ENCODE measurements at regions not wholly inside any gene's neighbourhood (a gene's known extent, or its start where the extent isn't known, plus 50 kb on each side); places are given as distances from the start of the nearest gene placed in this dataset.

DNA sequence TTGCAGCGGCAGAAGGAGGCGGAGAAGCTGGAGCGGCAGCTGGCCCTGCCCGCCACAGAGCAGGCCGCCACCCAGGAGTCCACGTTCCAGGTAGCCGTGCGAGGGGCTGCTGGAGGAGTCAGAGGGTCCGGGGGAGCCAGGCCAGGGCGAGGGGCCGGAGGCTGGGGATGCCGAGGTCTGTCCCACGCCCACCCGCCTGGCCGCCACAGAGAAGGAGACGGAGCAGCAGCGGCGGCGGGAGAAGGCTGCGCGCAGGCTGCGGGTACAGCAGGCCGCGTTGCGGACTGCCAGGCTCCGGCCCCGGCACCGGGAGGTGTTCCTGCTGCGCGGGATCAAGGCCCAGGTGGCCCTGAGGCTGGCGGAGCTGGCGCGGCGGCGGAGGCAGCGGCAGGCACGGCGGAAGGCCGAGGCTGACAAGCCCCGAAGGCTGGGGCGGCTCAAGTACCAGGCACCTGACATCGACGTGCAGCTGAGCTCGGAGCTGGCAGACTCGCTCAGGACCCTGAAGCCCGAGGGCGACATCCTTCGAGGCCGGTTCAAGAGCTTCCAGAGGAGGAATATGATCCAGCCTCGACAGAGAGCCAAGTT, 625.0 kb downstream of the MCTP2 start:
- H3K9ac ChIP-seq, result no peak overlapping the region
- no peak for DNase-seq
- no peak overlapping the region for H3K27ac ChIP-seq (ENCODE audit: low read depth in 2 of 2, low read length in 1 of 2)
- H3K27me3 ChIP-seq (ENCODE audit: insufficient read depth), result no peaks in the 10 kb centered on the region
- H3K79me2 ChIP-seq (ENCODE audit: insufficient read depth), result no peaks in the 10 kb centered on the region
- ChIA-PET CTCF (no interaction called here), POLR2A (no interaction called here)
- H3K36me3 ChIP-seq (replicated peaks in 1 of 2; ENCODE audit: control insufficient read depth in 1 of 2, insufficient read depth in 2 of 2, low read length in 1 of 2), result no peaks in the 10 kb centered on the region
- H3F3A ChIP-seq (replicated peaks; ENCODE audit: insufficient read depth), result no peaks in the 10 kb centered on the region
- H3K4me2 ChIP-seq, result no peak overlapping the region
- H3K9me3 ChIP-seq, result no peaks in the 10 kb centered on the region; the same call in 1 of the 2 replicates
- no peaks in the 10 kb centered on the region for H3K9me2 ChIP-seq
- no peaks in the 10 kb centered on the region for H3K4me1 ChIP-seq (ENCODE audit: control insufficient read depth in 1 of 2, insufficient read depth in 2 of 2, low read depth in 1 of 2, low read length in 1 of 2)
- no peak overlapping the region for H3K4me3 ChIP-seq (ENCODE audit: low read depth in 2 of 2, low read length in 1 of 2)
- no peak overlapping the region for H2AFZ ChIP-seq (ENCODE audit: low read depth)
- no peaks in the 10 kb centered on the region for H4K20me1 ChIP-seq (ENCODE audit: insufficient read depth)
- TF ChIP-seq, protein P1, sequence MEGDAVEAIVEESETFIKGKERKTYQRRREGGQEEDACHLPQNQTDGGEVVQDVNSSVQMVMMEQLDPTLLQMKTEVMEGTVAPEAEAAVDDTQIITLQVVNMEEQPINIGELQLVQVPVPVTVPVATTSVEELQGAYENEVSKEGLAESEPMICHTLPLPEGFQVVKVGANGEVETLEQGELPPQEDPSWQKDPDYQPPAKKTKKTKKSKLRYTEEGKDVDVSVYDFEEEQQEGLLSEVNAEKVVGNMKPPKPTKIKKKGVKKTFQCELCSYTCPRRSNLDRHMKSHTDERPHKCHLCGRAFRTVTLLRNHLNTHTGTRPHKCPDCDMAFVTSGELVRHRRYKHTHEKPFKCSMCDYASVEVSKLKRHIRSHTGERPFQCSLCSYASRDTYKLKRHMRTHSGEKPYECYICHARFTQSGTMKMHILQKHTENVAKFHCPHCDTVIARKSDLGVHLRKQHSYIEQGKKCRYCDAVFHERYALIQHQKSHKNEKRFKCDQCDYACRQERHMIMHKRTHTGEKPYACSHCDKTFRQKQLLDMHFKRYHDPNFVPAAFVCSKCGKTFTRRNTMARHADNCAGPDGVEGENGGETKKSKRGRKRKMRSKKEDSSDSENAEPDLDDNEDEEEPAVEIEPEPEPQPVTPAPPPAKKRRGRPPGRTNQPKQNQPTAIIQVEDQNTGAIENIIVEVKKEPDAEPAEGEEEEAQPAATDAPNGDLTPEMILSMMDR (IDR thresholded peaks at IDR 0.05), result no peak
- TF ChIP-seq, protein P2, sequence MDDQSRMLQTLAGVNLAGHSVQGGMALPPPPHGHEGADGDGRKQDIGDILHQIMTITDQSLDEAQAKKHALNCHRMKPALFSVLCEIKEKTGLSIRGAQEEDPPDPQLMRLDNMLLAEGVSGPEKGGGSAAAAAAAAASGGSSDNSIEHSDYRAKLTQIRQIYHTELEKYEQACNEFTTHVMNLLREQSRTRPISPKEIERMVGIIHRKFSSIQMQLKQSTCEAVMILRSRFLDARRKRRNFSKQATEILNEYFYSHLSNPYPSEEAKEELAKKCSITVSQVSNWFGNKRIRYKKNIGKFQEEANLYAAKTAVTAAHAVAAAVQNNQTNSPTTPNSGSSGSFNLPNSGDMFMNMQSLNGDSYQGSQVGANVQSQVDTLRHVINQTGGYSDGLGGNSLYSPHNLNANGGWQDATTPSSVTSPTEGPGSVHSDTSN (IDR thresholded peaks at IDR 0.05), result no peak
- TF ChIP-seq GABPA (IDR thresholded peaks at IDR 0.05; ENCODE audit: low read depth), result no peak
- no peak for TF ChIP-seq EP300 (IDR thresholded peaks at IDR 0.05; ENCODE audit: borderline replicate concordance in 1 of 2, low read depth in 1 of 2, low read length in 1 of 2)
- TF ChIP-seq RFX5 (IDR thresholded peaks at IDR 0.05; ENCODE audit: low read length), result no peak
- no peak for TF ChIP-seq MXI1 (IDR thresholded peaks at IDR 0.05; ENCODE audit: low read depth, low read length)
- no peak for TF ChIP-seq TCF12 (IDR thresholded peaks at IDR 0.05)
- TF ChIP-seq CHD2 (IDR thresholded peaks at IDR 0.05; ENCODE audit: low read length, partially characterized antibody), result no peak
- no peak for TF ChIP-seq NFIC (IDR thresholded peaks at IDR 0.05; ENCODE audit: borderline replicate concordance)
- no peak for TF ChIP-seq RCOR1 (IDR thresholded peaks at IDR 0.05; ENCODE audit: low read length)
- no peak for TF ChIP-seq TAF1 (IDR thresholded peaks at IDR 0.05; ENCODE audit: borderline replicate concordance, low read depth, low read length)
- TF ChIP-seq YY1 (IDR thresholded peaks at IDR 0.05; ENCODE audit: low read depth), result no peak
- no peak for TF ChIP-seq ELF1 (IDR thresholded peaks at IDR 0.05)
- no peak for TF ChIP-seq POLR2AphosphoS5 (IDR thresholded peaks at IDR 0.05; ENCODE audit: low read depth, low read length)
- TF ChIP-seq JUND (IDR thresholded peaks at IDR 0.05), result no peak
- TF ChIP-seq, protein P3, sequence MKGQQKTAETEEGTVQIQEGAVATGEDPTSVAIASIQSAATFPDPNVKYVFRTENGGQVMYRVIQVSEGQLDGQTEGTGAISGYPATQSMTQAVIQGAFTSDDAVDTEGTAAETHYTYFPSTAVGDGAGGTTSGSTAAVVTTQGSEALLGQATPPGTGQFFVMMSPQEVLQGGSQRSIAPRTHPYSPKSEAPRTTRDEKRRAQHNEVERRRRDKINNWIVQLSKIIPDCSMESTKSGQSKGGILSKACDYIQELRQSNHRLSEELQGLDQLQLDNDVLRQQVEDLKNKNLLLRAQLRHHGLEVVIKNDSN (IDR thresholded peaks at IDR 0.05; ENCODE audit: borderline replicate concordance, low read depth), result no peak
- TF ChIP-seq EZH2phosphoT487 (IDR thresholded peaks at IDR 0.05; ENCODE audit: borderline replicate concordance, low read depth), result no peak
- no peak for TF ChIP-seq FOXM1 (IDR thresholded peaks at IDR 0.05; ENCODE audit: low read depth)
- TF ChIP-seq FOXJ3 (CRISPR knock-in tag; IDR thresholded peaks at IDR 0.05), result no peak
- 53% methylated on average over 31 of the region's 50 CpGs for WGBS (ENCODE audit: low lambda C conversion rate)
